Iris pigment epithelial cell (primary cell): ENCODE measurements at regions not wholly inside any gene's neighbourhood (a gene's known extent, or its start where the extent isn't known, plus 50 kb on each side); places are given as distances from the start of the nearest gene placed in this dataset.
"Not testable (repeated sequence)": the region's sequence is repeated elsewhere in the genome, so short reads cannot be mapped to it uniquely, and the experiment has no call there.

ENCODE experiments used
- DNase-seq: peaks from one replicate; pipeline ENCODE4 v3.0.0-alpha.2; 2011; ENCODE audit warnings: low read depth

- DNase-seq: no peak
Observed at GRCh38 chr2:55772109-55772980, 78.7 kb upstream of the PNPT1 start.

- DNase-seq: peak; percentile 58
Observed at GRCh38 chr2:55771612-55772011, 78.0 kb upstream of the PNPT1 start.

GRCh38 chr2:55768991-55769390 is 75.3 kb upstream of the PNPT1 start:
- no peak for DNase-seq

- no peak for DNase-seq
Observed at GRCh38 chr2:55766947-55767346, 73.3 kb upstream of the PNPT1 start.

- not testable (repeated sequence) for DNase-seq
Observed at GRCh38 chr2:55765708-55766107, 72.1 kb upstream of the PNPT1 start.

- no peak for DNase-seq
Observed at GRCh38 chr2:55763721-55764120, 70.1 kb upstream of the PNPT1 start.

GRCh38 chr2:55761526-55761925 is 67.9 kb upstream of the PNPT1 start:
- peak; percentile 87 for DNase-seq

- DNase-seq: peak; percentile 55
Observed at GRCh38 chr2:55761024-55761423, 67.4 kb upstream of the PNPT1 start.

- no peak for DNase-seq
Observed at GRCh38 chr2:55760125-55760524, 66.5 kb upstream of the PNPT1 start.

- no peak for DNase-seq
Observed at GRCh38 chr2:55759271-55759921, 65.8 kb upstream of the PNPT1 start.

GRCh38 chr2:55751966-55752365 is 58.3 kb upstream of the PNPT1 start:
- DNase-seq: no peak

GRCh38 chr2:55743583-55743982 is 49.9 kb upstream of the PNPT1 start:
- peak; percentile 86 for DNase-seq
